Uterus (tissue), 3 donors: ENCODE measurements at regions not wholly inside any gene's neighbourhood (a gene's known extent, or its start where the extent isn't known, plus 50 kb on each side); places are given as distances from the start of the nearest gene placed in this dataset.

Experiments
- DNase-seq, 2 donors: peaks; one replicate each; pipeline ENCODE4 v3.0.0-alpha.2; 2019 to 2020
- H3K27ac ChIP-seq, 2 donors: fragments of 200-600 bp; sonication (generic); 1 replicate in 1 of 2; 2 replicates in 1 of 2; pipeline ENCODE4 v1.5.1; 2016 to 2018
- H3K27me3 ChIP-seq, 2 donors: fragments of 200-600 bp; sonication (generic); one replicate each; pipeline ENCODE4 v1.5.1; 2018 to 2019; ENCODE audit warnings: control low read depth in 1 of 2
- H3K36me3 ChIP-seq, 2 donors: fragments of 200-600 bp; sonication (generic); one replicate each; pipeline ENCODE4 v1.5.1; 2019; ENCODE audit warnings: control low read depth in 1 of 2
- H3K4me1 ChIP-seq, 2 donors: fragments of 200-600 bp; sonication (generic); one replicate each; pipeline ENCODE4 v1.5.1; 2018 to 2019; ENCODE audit warnings: control low read depth in 1 of 2
- H3K4me3 ChIP-seq, 2 donors: fragments of 200-600 bp; sonication (generic); 1 replicate in 1 of 2; 2 replicates in 1 of 2; pipeline ENCODE4 v1.5.1; 2018 to 2019; ENCODE audit warnings: mild to moderate bottlenecking in 1 of 2
- H3K9me3 ChIP-seq, 2 donors: fragments of 200-600 bp; sonication (generic); one replicate each; pipeline ENCODE4 v1.5.1; 2019; ENCODE audit warnings: control low read depth in 1 of 2
- CTCF ChIP-seq, 4 experiments: fragments of 200-600 bp in 2 of 4; fragments of 450-650 bp in 2 of 4; sonication (generic) in 2 of 4; IDR thresholded peaks; one replicate each; pipeline ENCODE4 v1.5.1; 2016 to 2019; ENCODE audit warnings: antibody characterized with exemption in 4 of 4, mild to moderate bottlenecking in 2 of 4, moderate library complexity in 1 of 4
- POLR2A ChIP-seq, 2 donors: fragments of 450-650 bp; IDR thresholded peaks; one replicate each; pipeline ENCODE4 v1.6.1; 2016; ENCODE audit warnings: antibody characterized with exemption in 2 of 2, mild to moderate bottlenecking in 1 of 2, moderate library complexity in 1 of 2
- intact Hi-C: fragments of 100-400 bp; cut with DNase I; formaldehyde crosslinking; loops from one replicate; pipeline ENCODE4 v1.15.1; 2023; ENCODE audit warnings: low total_unique reads
- donor health status: DM: yes; HTN: yes; CAD: no.

- H3K27ac ChIP-seq: no peak overlapping the region
- no peak for DNase-seq
- peaks cover 0 to 5% of the 10 kb centered on the region in 2 donors for H3K9me3 ChIP-seq
- no peaks in the 10 kb centered on the region for H3K27me3 ChIP-seq
- peaks cover 0 to 5% of the 10 kb centered on the region in 2 donors for H3K4me1 ChIP-seq
- H3K36me3 ChIP-seq: no peaks in the 10 kb centered on the region
- no peak overlapping the region for H3K4me3 ChIP-seq
- no peak for TF ChIP-seq POLR2A (IDR thresholded peaks at IDR 0.05)
- no peak for TF ChIP-seq CTCF (IDR thresholded peaks at IDR 0.05)
- intact Hi-C loops: no loop called here
Observed at GRCh38 chr3:162992741-162993140, 1496.1 kb downstream of the OTOL1 start.

- Histone ChIP-seq H3K27ac (no peak overlapping the region), H3K36me3 (no peaks in the 10 kb centered on the region), H3K4me1 (peaks cover 0 to 5% of the 10 kb centered on the region in 2 donors), H3K4me3 (no peak overlapping the region), H3K27me3 (no peaks in the 10 kb centered on the region), H3K9me3 (peaks cover 0 to 5% of the 10 kb centered on the region in 2 donors)
- no peak for DNase-seq
- TF ChIP-seq POLR2A (IDR thresholded peaks at IDR 0.05) (no peak), CTCF (IDR thresholded peaks at IDR 0.05) (no peak)
- intact Hi-C loops: no loop called here
Observed at GRCh38 chr3:162994165-162994564, 1497.6 kb downstream of the OTOL1 start.

- no peak overlapping the region for H3K4me3 ChIP-seq
- no peaks in the 10 kb centered on the region for H3K36me3 ChIP-seq
- DNase-seq: no peak
- intact Hi-C loops: no loop called here
- peaks cover 0 to 5% of the 10 kb centered on the region in 2 donors for H3K9me3 ChIP-seq
- no peak overlapping the region for H3K27ac ChIP-seq
- TF ChIP-seq CTCF (IDR thresholded peaks at IDR 0.05): no peak
- TF ChIP-seq POLR2A (IDR thresholded peaks at IDR 0.05): no peak
- peaks cover 0 to 5% of the 10 kb centered on the region in 2 donors for H3K4me1 ChIP-seq
- H3K27me3 ChIP-seq: no peaks in the 10 kb centered on the region
Observed at GRCh38 chr3:162996368-162996767, 1499.8 kb downstream of the OTOL1 start.

GRCh38 chr3:162998205-162998604 lies 1501.6 kb downstream of the OTOL1 start:
- peaks cover 0 to 5% of the 10 kb centered on the region in 2 donors for H3K9me3 ChIP-seq
- intact Hi-C loops: no loop called here
- no peak overlapping the region for H3K27ac ChIP-seq
- TF ChIP-seq CTCF (IDR thresholded peaks at IDR 0.05): no peak
- TF ChIP-seq POLR2A (IDR thresholded peaks at IDR 0.05): no peak
- H3K27me3 ChIP-seq: no peaks in the 10 kb centered on the region
- H3K4me1 ChIP-seq: peaks cover 0 to 5% of the 10 kb centered on the region in 2 donors
- H3K36me3 ChIP-seq: no peaks in the 10 kb centered on the region
- DNase-seq: no peak
- no peak overlapping the region for H3K4me3 ChIP-seq

GRCh38 chr3:163011596-163011995 lies 1515.0 kb downstream of the OTOL1 start:
- no peak overlapping the region for H3K4me3 ChIP-seq

More at GRCh38 chr3:163011596-163011995, 1515.0 kb downstream of the OTOL1 start:
- H3K27me3 ChIP-seq: no peaks in the 10 kb centered on the region
- intact Hi-C loops: no loop called here
- DNase-seq: no peak
- H3K36me3 ChIP-seq: no peaks in the 10 kb centered on the region
- no peaks in the 10 kb centered on the region for H3K4me1 ChIP-seq
- TF ChIP-seq POLR2A (IDR thresholded peaks at IDR 0.05): no peak
- no peak for TF ChIP-seq CTCF (IDR thresholded peaks at IDR 0.05)
- H3K9me3 ChIP-seq: no peaks in the 10 kb centered on the region
- no peak overlapping the region for H3K27ac ChIP-seq
